ENCODE measurements at regions not wholly inside any gene's neighbourhood (a gene's known extent, or its start where the extent isn't known, plus 50 kb on each side); places are given as distances from the start of the nearest gene placed in this dataset.
"Not testable (repeated sequence)": the region's sequence is repeated elsewhere in the genome, so short reads cannot be mapped to it uniquely, and the experiment has no call there.

DNA sequence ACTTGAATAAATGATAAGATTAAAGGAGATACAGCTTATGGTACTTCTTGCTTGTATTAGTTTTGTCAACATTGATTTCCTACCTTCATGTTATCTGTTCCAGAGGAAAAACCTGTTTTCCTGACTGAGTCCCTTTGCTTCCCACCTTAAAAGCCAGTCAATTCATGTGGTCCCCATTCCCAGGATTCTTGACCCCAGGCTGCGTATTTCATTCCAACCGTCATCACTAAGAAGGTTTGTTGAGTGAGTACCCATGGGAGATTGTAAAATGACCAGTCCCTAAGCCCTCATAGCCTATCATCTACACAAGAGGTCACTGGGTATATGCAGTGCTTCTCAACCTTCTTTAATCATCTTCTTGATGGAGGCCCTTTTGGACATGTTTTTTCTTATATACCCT, 52.2 kb downstream of the BEX3 start:
- no CpG with 5 or more reads among the region's 2 CpGs for WGBS (ENCODE audit: insufficient coverage, low lambda C conversion rate)
- no peaks in the 10 kb centered on the region for H3K36me3 ChIP-seq (ENCODE audit: control insufficient read depth, insufficient read depth, low read length)
- H3K27me3 ChIP-seq (ENCODE audit: control insufficient read depth, insufficient read depth, low read length), result no peaks in the 10 kb centered on the region
- H3K27ac ChIP-seq (ENCODE audit: low read length), result no peak overlapping the region
- H3K4me3 ChIP-seq (ENCODE audit: low read length), result no peak overlapping the region
- no peaks in the 10 kb centered on the region for H3K4me1 ChIP-seq (ENCODE audit: control insufficient read depth, insufficient read depth, low read length)
- H3K9me3 ChIP-seq (ENCODE audit: control insufficient read depth, low read depth, low read length), result no peaks in the 10 kb centered on the region
- DNase-seq, result no peak

DNA sequence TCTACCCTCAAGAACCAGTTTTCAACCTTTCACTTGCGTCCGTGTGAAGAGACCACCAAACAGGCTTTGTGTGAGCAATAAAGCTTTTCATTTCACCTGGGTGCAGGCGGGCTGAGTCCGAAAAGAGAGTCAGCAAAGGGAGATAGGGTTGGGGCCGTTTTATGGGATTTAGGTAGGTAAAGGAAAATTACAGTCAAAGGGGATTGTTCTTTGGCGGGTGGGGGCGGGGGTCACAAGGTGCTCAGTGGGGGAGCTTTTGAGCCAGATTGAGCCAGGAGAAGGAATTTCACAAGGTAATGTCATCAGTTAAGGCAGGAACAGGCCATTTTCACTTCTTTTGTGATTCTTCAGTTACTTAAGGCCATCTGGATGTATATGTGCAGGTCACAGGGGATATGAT, 52.7 kb downstream of the BEX3 start:
- not testable (repeated sequence) for DNase-seq; H3K27me3 ChIP-seq (ENCODE audit: control insufficient read depth, insufficient read depth, low read length); H3K9me3 ChIP-seq (ENCODE audit: control insufficient read depth, low read depth, low read length); H3K36me3 ChIP-seq (ENCODE audit: control insufficient read depth, insufficient read depth, low read length); H3K4me3 ChIP-seq (ENCODE audit: low read length); H3K27ac ChIP-seq (ENCODE audit: low read length); H3K4me1 ChIP-seq (ENCODE audit: control insufficient read depth, insufficient read depth, low read length)
- WGBS (ENCODE audit: insufficient coverage, low lambda C conversion rate), result no CpG with 5 or more reads among the region's 7 CpGs

DNA sequence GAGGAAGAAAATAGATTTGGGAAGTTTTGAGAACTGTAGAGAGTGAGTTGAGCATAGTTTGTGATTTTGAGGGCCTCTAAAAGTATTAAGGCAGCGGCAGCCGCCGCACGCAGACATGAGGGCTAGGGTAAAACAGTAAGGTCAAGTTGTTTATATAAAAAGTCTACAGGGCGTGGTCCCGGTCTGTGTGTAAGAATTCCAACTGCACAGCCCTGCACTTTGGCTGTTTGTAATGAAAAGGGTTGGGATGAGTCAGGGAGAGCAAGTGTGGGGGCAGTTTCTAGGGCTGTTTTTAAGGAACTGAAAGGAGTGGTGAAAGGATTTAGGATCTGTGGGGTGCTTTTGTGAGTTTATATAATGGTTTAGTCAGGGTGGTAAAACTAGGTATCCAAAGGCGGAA, 55.0 kb downstream of the BEX3 start:
- Histone ChIP-seq H3K4me1 (ENCODE audit: control insufficient read depth, insufficient read depth, low read length) (no peaks in the 10 kb centered on the region), H3K27me3 (ENCODE audit: control insufficient read depth, insufficient read depth, low read length) (no peaks in the 10 kb centered on the region), H3K36me3 (ENCODE audit: control insufficient read depth, insufficient read depth, low read length) (no peaks in the 10 kb centered on the region), H3K27ac (ENCODE audit: low read length) (no peak overlapping the region), H3K9me3 (ENCODE audit: control insufficient read depth, low read depth, low read length) (no peaks in the 10 kb centered on the region), H3K4me3 (ENCODE audit: low read length) (no peak overlapping the region)
- peak in 1 of 2 donors; percentile 2 for DNase-seq
- no CpG with 5 or more reads among the region's 7 CpGs for WGBS (ENCODE audit: insufficient coverage, low lambda C conversion rate)

DNA sequence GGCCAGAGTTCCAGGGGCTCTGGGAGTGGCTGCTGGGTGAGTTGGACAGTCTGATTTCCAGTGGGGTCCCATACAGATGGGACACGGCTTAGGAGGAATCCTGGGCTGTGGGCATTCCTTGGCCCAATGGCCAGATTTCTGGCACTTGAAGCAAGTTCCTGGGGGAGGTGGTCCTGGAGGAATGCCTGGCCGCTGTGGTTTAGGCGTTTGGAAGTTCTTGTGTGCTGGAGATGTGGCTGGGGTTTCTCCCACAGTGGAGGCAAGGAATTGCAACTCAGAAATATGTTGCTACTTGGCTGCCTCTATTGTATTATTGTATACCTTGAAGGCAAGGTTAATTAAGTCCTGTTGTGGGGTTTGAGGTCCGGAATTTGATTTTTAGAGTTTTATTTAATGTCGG, 56.5 kb downstream of the BEX3 start:
- not testable (repeated sequence) for DNase-seq; H3K36me3 ChIP-seq (ENCODE audit: control insufficient read depth, insufficient read depth, low read length); H3K4me1 ChIP-seq (ENCODE audit: control insufficient read depth, insufficient read depth, low read length); H3K9me3 ChIP-seq (ENCODE audit: control insufficient read depth, low read depth, low read length); H3K4me3 ChIP-seq (ENCODE audit: low read length); H3K27me3 ChIP-seq (ENCODE audit: control insufficient read depth, insufficient read depth, low read length); H3K27ac ChIP-seq (ENCODE audit: low read length)
- no CpG with 5 or more reads among the region's 5 CpGs for WGBS (ENCODE audit: insufficient coverage, low lambda C conversion rate)

DNA sequence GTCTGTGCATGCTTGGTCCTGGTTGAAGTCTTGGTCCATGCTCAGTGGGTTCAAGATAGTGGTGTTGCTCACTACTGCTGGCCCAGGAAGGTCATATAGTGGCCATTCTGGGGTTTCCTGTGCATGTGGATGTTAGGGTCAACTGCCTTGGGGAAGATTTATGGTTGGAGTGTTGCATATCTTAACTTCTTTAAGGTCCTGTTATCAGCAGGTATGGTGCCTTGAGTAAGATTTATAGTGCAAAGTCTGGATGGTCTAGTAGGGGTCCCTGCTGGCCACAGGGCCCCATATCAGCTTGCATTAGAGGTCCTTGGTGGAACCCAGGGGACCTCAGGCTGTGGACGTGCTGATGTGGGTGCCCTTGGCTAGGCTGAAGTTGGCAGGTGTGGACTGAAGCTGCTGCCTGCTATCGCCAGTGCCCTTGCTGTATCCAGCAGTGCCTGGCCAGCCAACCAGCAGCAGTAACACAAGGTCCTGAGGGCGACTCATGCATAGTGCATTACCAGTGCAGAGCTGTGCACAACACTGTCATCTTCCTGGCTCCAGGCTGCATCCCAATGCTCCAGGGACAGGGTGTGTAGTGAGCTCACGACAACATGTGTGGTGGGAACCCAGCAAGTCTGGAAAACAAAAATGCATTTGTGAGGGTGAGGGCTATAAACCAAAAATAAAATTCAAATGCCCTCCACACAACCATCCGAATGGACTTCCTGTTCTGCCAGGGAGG, 61.0 kb downstream of the BEX3 start:
- H3K4me3 ChIP-seq (ENCODE audit: low read length), result no peak overlapping the region

DNA sequence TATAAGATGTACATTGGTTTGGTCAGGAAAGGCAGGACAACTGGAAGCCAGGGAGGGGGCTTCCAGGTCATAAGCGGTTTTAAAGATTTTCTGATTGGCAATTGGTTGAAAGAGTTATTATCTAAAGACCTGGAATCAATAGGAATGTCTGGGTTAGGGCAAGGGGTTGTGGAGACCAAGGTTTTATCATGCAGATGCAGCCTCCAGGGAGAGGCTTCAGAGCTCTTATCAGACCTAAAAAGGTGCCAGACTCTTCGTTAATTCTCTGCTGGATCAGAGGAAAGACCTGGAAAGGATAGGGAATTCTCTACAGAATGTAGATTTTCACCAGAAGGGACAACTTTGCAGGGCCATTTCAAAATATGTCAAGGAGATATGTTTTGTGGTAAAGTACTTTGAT, 62.8 kb downstream of the BEX3 start:
- Histone ChIP-seq H3K9me3 (ENCODE audit: control insufficient read depth, low read depth, low read length) (no peaks in the 10 kb centered on the region), H3K27ac (ENCODE audit: low read length) (no peak overlapping the region), H3K4me1 (ENCODE audit: control insufficient read depth, insufficient read depth, low read length) (no peaks in the 10 kb centered on the region), H3K4me3 (ENCODE audit: low read length) (no peak overlapping the region), H3K27me3 (ENCODE audit: control insufficient read depth, insufficient read depth, low read length) (no peaks in the 10 kb centered on the region), H3K36me3 (ENCODE audit: control insufficient read depth, insufficient read depth, low read length) (no peaks in the 10 kb centered on the region)
- no peak for DNase-seq
- no CpG with 5 or more reads among the region's 2 CpGs for WGBS (ENCODE audit: insufficient coverage, low lambda C conversion rate)

More for the DNA sequence above, 61.0 kb downstream of the BEX3 start:
- no CpG with 5 or more reads among the region's 5 CpGs for WGBS (ENCODE audit: insufficient coverage, low lambda C conversion rate)
- Histone ChIP-seq H3K27me3 (ENCODE audit: control insufficient read depth, insufficient read depth, low read length) (no peaks in the 10 kb centered on the region), H3K27ac (ENCODE audit: low read length) (no peak overlapping the region), H3K4me1 (ENCODE audit: control insufficient read depth, insufficient read depth, low read length) (no peaks in the 10 kb centered on the region), H3K36me3 (ENCODE audit: control insufficient read depth, insufficient read depth, low read length) (no peaks in the 10 kb centered on the region), H3K9me3 (ENCODE audit: control insufficient read depth, low read depth, low read length) (no peaks in the 10 kb centered on the region)
- DNase-seq, result peak in 1 of 2 donors; percentile 11

DNA sequence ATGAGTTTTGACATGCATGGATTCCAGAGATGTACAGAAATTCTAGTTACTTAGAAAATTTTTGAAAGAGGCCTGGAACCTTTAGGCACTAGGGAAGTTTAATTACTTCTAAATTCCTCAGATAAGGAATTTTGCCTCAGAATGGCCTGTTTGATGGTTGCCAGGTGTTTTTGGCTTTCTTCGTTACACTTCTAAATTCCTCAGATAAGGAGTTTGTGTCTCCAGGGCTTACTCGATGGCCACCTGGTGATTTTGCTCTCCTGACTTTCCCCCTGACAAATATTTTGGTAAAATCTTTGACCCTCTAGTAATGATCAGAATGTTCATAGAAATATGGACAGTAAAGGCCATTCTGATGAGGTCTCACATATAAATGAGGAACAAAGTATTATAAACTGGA, 64.3 kb downstream of the BEX3 start:
- Histone ChIP-seq H3K9me3 (ENCODE audit: control insufficient read depth, low read depth, low read length) (no peaks in the 10 kb centered on the region), H3K27ac (ENCODE audit: low read length) (no peak overlapping the region), H3K36me3 (ENCODE audit: control insufficient read depth, insufficient read depth, low read length) (no peaks in the 10 kb centered on the region), H3K27me3 (ENCODE audit: control insufficient read depth, insufficient read depth, low read length) (no peaks in the 10 kb centered on the region), H3K4me1 (ENCODE audit: control insufficient read depth, insufficient read depth, low read length) (no peaks in the 10 kb centered on the region), H3K4me3 (ENCODE audit: low read length) (no peak overlapping the region)
- no CpG with 5 or more reads among the region's 2 CpGs for WGBS (ENCODE audit: insufficient coverage, low lambda C conversion rate)
- DNase-seq, result no peak

DNA sequence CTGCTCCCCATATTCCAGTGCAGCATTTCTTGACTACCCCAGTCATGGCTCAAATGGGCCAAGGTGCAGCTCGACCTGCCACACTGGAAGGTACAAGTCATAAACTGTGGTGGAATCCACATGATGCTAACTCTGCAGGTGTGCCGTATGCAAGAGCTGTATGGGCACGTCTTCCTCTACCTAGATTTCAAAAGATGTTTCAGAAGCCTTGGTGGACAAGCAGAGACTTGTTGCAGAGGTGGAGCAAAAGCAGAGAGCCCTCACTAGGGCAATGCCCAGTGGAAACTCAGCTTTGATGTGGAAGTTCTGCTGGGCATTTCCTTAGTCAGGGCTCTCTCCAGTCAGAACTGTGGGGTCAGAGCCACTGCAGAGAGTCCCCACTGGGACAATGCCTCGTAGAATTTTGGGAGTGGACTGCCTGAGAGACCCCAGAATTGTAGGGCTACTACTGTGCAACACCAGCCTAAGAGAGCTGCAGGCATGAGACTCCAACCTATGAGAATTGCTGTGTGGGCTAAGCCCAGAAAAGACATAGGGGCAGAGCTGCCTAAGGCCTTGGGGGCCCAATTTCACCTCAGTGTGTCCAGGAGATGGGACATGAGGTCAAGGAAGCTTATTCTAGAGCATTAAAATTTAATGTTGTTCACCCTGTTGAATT, 65.7 kb downstream of the BEX3 start:
- Histone ChIP-seq H3K27ac (ENCODE audit: low read length) (no peak overlapping the region), H3K9me3 (ENCODE audit: control insufficient read depth, low read depth, low read length) (no peaks in the 10 kb centered on the region), H3K4me3 (ENCODE audit: low read length) (no peak overlapping the region), H3K36me3 (ENCODE audit: control insufficient read depth, insufficient read depth, low read length) (no peaks in the 10 kb centered on the region), H3K4me1 (ENCODE audit: control insufficient read depth, insufficient read depth, low read length) (no peaks in the 10 kb centered on the region), H3K27me3 (ENCODE audit: control insufficient read depth, insufficient read depth, low read length) (no peaks in the 10 kb centered on the region)
- no CpG with 5 or more reads among the region's 4 CpGs for WGBS (ENCODE audit: insufficient coverage, low lambda C conversion rate)
- no peak for DNase-seq

DNA sequence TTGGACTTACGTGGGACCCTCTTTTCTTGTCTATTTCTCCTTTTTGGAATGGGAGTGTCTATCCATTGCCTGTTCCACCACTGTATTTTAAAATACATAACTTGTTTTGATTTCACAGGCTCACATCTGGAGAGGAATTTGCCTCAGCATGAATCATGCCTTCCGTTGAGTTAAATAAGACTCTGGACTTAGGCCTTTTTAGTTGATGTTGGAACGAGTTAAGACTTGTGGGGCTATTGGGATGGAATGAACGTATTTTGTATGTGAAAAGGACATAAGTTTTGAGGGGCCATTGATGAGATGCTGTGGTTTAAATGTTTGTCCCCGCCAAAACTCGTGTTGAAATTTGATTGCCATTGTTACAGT, 66.2 kb downstream of the BEX3 start:
- no peaks in the 10 kb centered on the region for H3K4me1 ChIP-seq (ENCODE audit: control insufficient read depth, insufficient read depth, low read length)
- H3K9me3 ChIP-seq (ENCODE audit: control insufficient read depth, low read depth, low read length), result no peaks in the 10 kb centered on the region
- no peaks in the 10 kb centered on the region for H3K36me3 ChIP-seq (ENCODE audit: control insufficient read depth, insufficient read depth, low read length)
- H3K27ac ChIP-seq (ENCODE audit: low read length), result no peak overlapping the region
- no peaks in the 10 kb centered on the region for H3K27me3 ChIP-seq (ENCODE audit: control insufficient read depth, insufficient read depth, low read length)
- no peak for DNase-seq
- no CpG with 5 or more reads among the region's 6 CpGs for WGBS (ENCODE audit: insufficient coverage, low lambda C conversion rate)
- H3K4me3 ChIP-seq (ENCODE audit: low read length), result no peak overlapping the region

DNA sequence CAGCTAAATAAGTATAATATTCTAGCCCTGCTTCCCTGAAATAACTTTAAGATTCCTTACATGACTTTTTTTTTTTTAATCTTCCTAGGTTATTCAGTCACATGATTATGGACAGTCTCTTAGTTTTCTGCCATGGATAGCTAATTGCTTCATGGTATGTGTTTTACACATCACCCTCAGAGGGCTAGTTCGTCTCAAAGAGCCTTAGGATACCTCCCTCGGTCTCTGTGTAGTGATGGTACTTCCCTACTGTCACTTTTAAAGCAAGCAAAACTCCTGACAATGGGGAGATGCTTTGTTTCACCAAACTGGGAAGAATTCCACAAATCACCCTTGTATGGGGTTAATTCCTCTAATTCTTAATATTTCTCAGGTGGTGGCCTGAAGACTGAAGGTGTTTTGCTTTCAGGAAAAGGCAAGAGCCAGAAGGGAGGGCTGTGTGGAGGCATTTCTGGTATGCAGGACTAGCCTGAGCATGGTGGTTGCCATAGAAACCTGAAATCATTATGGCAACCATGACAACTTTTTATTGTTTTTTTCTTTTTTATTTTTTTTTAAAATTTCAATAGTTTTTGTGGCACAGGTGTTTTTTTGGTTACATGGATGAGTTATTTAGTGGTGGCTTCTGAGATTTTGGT, 70.4 kb downstream of the BEX3 start:
- H3K4me1 ChIP-seq (ENCODE audit: control insufficient read depth, insufficient read depth, low read length), result no peaks in the 10 kb centered on the region
- H3K27me3 ChIP-seq (ENCODE audit: control insufficient read depth, insufficient read depth, low read length), result no peaks in the 10 kb centered on the region
- H3K4me3 ChIP-seq (ENCODE audit: low read length), result no peak overlapping the region
- no peak for DNase-seq
- H3K9me3 ChIP-seq (ENCODE audit: control insufficient read depth, low read depth, low read length), result no peaks in the 10 kb centered on the region
- H3K27ac ChIP-seq (ENCODE audit: low read length), result no peak overlapping the region
- no peaks in the 10 kb centered on the region for H3K36me3 ChIP-seq (ENCODE audit: control insufficient read depth, insufficient read depth, low read length)
- WGBS (ENCODE audit: insufficient coverage, low lambda C conversion rate), result no CpG with 5 or more reads among the region's 2 CpGs
